PFSK-1 (cell line): ENCODE measurements at regions not wholly inside any gene's neighbourhood (a gene's known extent, or its start where the extent isn't known, plus 50 kb on each side); places are given as distances from the start of the nearest gene placed in this dataset.

Source experiments
- FOXP2 ChIP-seq: optimal IDR thresholded peaks from 2 replicates; pipeline ENCODE3; 2011; ENCODE audit warnings: borderline replicate concordance, control low read depth, inconsistent platforms; ENCODE audit not compliant: insufficient read depth; ENCODE audit errors: extremely low read length, extremely low read depth
- POLR2AphosphoS5 ChIP-seq: IDR thresholded peaks from 2 replicates; pipeline ENCODE4 v1.6.1; 2012; ENCODE audit warnings: low read depth, mild to moderate bottlenecking, control low read depth, low read length, moderate library complexity
- SIN3A ChIP-seq: IDR thresholded peaks from 2 replicates; pipeline ENCODE4 v1.6.1; 2012; ENCODE audit warnings: mild to moderate bottlenecking, low read length, moderate library complexity, borderline replicate concordance; ENCODE audit not compliant: insufficient read depth
- TAF1 ChIP-seq: IDR thresholded peaks from 2 replicates; pipeline ENCODE4 v1.6.1; 2012; ENCODE audit warnings: low read length, control low read depth, borderline replicate concordance; ENCODE audit not compliant: insufficient read depth
- TF ChIP-seq, protein P1 (sequence below), 2 experiments: IDR thresholded peaks; 2 replicates each; pipeline versions ENCODE4 v1.6.1 to v1.8.0; 2011 to 2012; ENCODE audit warnings: low read depth in 2 of 2, low read length in 2 of 2, control low read depth in 1 of 2, inconsistent platforms in 1 of 2, mild to moderate bottlenecking in 1 of 2, moderate library complexity in 1 of 2; ENCODE audit not compliant: insufficient read depth in 1 of 2

- no peak for TF ChIP-seq POLR2AphosphoS5
- TF ChIP-seq TAF1: no peak
- TF ChIP-seq, protein P1, sequence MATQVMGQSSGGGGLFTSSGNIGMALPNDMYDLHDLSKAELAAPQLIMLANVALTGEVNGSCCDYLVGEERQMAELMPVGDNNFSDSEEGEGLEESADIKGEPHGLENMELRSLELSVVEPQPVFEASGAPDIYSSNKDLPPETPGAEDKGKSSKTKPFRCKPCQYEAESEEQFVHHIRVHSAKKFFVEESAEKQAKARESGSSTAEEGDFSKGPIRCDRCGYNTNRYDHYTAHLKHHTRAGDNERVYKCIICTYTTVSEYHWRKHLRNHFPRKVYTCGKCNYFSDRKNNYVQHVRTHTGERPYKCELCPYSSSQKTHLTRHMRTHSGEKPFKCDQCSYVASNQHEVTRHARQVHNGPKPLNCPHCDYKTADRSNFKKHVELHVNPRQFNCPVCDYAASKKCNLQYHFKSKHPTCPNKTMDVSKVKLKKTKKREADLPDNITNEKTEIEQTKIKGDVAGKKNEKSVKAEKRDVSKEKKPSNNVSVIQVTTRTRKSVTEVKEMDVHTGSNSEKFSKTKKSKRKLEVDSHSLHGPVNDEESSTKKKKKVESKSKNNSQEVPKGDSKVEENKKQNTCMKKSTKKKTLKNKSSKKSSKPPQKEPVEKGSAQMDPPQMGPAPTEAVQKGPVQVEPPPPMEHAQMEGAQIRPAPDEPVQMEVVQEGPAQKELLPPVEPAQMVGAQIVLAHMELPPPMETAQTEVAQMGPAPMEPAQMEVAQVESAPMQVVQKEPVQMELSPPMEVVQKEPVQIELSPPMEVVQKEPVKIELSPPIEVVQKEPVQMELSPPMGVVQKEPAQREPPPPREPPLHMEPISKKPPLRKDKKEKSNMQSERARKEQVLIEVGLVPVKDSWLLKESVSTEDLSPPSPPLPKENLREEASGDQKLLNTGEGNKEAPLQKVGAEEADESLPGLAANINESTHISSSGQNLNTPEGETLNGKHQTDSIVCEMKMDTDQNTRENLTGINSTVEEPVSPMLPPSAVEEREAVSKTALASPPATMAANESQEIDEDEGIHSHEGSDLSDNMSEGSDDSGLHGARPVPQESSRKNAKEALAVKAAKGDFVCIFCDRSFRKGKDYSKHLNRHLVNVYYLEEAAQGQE (IDR thresholded peaks at IDR 0.05; ENCODE audit: insufficient read depth in 1 of 2, low read depth in 2 of 2, low read length in 2 of 2): no peak
- no peak for TF ChIP-seq SIN3A
- no peak for TF ChIP-seq FOXP2
Measured at GRCh38 chr2:147519178-147519577, 325.7 kb upstream of the ACVR2A start.
